HG02973 (cell line): ENCODE measurements at regions not wholly inside any gene's neighbourhood (a gene's known extent, or its start where the extent isn't known, plus 50 kb on each side); places are given as distances from the start of the nearest gene placed in this dataset.

Experiments
- ATAC-seq: cut with Tn5 transposase; IDR thresholded peaks from one replicate; pipeline ENCODE4 v1.9.1; 2021; ENCODE audit warnings: moderate library complexity; ENCODE audit not compliant: unreplicated experiment

- ATAC-seq = no peak
Measured at GRCh38 chr7:136667584-136667983, 200.9 kb upstream of the CHRM2 start.

GRCh38 chr7:136665878-136666509 lies 202.5 kb upstream of the CHRM2 start:
- no peak for ATAC-seq

DNA sequence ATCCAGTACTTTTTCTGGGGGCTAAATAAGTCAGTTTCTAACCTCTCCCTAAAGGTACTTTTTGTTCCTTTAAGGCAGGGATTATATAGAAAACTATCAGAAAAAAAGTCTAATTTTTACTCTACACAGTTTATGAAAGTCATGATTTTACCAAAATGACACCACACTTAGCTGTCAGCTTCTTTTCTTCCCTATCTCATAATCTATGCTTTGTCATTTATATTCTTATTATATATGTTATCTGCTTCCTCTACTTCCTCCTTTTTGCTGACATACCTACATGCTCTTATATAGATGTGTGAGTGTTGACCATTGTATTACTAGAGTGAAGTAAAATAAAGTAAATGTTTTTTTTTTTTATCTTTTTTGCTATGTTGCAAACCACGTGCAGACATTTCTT lies 203.9 kb upstream of the CHRM2 start:
- ATAC-seq = no peak

DNA sequence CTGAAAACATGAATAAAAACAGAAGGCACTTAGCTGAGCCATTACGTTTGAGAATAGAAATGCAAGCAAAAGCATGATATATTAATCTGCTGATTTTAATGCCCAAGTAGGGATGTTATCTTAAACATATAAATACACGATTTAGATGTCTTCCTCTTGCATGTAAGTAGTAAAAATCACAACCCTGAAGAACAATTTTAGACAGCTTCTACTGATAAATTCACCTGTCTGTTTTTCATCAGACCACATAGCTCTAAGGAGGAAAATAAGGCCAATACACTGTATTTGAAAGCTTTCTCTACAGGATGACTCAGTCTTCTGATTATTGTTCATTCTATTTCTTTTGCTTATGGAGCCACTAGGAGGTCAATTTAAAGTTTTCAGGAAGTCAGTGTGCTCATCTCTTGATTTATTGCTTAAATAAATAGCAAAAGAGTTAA lies 210.9 kb upstream of the CHRM2 start:
- ATAC-seq = no peak

- ATAC-seq = no peak
Measured at GRCh38 chr7:136656516-136656915, 211.9 kb upstream of the CHRM2 start.

DNA sequence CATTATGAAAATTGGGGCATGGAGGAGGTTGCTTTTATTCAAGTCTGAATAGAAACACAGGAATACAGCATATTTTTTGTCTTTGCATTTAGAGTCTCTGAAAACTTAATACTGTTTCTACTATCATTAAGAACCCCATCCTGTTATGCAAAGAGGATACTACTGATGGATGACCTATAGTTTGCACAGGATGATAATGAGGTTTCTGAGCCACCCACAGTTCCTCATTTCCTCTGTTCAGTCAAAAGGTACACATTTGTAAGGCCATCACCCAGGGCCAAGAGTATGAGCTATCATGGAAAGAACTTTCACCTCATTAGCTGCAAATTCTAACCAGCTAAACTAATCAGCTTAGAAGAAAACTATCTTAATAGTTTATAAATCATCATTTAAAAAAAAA lies 213.0 kb upstream of the CHRM2 start:
- ATAC-seq = peak; percentile 51

- ATAC-seq = no peak
Measured at GRCh38 chr7:136654406-136654805, 214.0 kb upstream of the CHRM2 start.

- no peak for ATAC-seq
Measured at GRCh38 chr7:136652635-136653370, 215.6 kb upstream of the CHRM2 start.

- ATAC-seq = no peak
Measured at GRCh38 chr7:136640977-136641376, 227.5 kb upstream of the CHRM2 start.

DNA sequence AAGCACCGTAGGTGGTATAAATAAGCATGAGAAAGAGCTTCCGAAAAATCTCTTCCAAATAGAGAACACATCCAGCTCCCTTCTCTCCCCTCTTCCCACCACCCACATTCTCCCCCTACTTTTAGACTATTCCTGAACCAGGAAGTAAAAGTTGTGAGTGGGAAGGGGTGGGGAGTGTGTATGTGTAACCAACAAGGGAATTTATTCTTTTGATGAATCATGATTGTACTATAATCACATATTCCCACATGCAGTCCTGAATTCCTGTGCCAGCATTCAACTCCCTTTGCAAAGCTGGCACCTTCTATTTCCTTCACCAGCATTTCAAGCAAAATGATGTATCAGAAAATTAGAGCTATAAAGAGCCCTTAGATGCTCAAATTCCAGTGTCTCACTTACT lies 230.6 kb upstream of the CHRM2 start:
- ATAC-seq = no peak

- no peak for ATAC-seq
Measured at GRCh38 chr7:136635751-136636150, 232.7 kb upstream of the CHRM2 start.

DNA sequence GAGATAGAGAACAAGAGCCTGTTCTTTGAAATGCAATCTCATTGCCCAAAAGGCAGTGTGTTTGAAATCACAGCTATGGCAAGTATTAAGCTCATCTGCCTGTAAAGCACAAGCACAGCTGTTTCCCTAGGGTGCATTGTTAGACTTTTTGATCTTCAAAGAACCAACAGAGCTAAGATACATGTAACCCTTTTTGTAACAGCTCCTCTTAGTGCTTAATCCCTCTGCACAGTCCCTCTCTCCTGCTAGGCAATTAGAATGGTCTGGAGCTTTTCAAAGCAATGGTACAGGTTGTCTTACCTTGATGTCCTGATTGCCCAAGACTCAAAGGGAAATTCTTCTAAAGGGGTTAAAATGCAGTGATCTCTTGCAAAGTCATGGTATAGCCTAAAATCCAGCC lies 249.6 kb upstream of the CHRM2 start:
- no peak for ATAC-seq

DNA sequence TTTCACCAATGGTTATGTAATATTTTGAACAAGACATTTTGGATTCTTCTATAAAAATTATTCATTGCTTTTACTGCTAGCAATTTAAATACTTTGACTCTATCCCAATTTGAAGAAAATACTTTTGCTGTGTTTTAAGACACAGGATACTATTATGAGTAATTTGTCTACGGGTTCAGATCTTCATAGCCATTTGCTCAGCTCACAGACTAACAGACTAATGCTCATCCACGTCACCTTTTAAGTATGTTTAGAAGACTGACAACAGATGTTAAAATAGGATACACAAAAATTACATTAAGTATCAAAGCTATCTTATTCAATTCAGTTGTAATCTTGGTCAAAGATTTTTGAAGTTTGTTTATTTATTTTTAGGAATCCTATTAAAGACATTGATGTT lies 251.3 kb upstream of the CHRM2 start:
- no peak for ATAC-seq

DNA sequence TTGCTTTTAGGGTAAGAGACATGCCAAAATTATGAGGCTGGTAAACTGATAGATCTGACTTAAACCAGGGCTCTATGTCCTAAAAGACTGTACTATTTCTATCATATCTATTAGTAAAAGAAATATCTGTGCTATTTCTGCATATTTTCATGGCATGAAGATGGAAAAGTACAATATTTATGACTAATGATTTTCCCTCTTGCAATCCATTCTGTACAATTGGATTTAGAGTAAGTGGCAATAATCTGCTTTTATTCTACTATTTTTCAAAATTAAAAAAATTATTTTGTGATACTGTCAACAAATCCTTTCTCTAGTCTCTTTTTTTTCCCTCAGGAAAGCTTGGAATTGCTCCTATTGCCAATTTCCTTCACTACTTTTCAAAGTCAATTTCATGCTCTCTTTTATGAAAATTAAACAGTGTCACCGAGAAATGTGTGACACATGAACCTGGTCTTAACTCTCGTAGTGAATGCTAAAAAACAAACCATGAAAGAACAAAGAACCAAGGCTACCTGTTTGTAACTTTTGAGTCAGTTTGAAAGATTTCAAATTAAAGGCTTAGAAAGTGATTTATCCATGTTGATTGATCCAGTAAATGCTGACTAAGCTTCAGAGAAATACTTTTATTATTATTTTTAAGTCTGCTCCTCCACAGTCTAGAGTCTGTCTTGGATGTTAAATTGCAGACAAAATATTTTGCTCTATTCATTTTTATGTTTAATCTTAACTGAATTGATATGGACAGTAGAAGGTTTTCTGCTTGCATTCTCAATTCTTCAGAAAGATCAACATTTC lies 262.7 kb upstream of the CHRM2 start:
- no peak for ATAC-seq

- ATAC-seq = no peak
Measured at GRCh38 chr7:136601772-136602171, 266.7 kb upstream of the CHRM2 start.

DNA sequence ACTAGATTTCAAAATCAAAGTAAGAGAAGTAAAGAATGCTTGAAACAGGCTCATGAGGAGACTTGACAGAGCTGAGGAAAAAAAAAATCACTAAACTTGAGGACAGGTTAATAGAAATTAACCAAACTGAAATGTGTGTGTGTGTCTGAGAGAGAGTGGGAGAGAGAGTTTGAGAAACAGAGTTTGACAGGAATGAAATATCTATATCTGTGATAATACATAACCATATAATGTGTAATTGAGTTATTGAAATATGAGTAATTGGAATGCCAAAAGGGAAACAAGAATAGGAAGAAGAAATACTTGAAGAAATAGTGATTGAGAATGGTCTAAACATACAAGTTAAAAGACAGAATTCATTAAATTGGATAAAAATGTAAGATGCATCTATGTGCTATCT lies 268.0 kb upstream of the CHRM2 start:
- ATAC-seq = no peak

DNA sequence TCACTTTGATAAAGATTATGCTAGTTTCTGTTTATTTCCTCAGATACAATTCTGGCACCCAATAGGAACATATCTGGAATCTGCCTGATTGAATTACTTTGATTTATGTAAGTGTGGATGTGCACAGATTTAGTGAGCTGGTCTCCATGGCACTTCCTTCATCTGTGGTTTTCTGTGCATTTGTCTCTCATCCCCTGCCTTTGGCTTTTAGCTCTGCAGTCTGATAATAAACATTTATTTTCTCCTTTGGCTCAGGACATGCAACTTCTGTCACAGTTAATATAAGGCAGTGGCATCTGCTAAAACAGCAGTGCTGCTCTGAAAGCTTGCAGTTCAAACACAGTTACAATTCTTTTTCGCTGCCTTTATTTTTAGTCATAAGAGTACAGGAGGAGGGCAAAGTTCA lies 273.7 kb upstream of the CHRM2 start:
- no peak for ATAC-seq

DNA sequence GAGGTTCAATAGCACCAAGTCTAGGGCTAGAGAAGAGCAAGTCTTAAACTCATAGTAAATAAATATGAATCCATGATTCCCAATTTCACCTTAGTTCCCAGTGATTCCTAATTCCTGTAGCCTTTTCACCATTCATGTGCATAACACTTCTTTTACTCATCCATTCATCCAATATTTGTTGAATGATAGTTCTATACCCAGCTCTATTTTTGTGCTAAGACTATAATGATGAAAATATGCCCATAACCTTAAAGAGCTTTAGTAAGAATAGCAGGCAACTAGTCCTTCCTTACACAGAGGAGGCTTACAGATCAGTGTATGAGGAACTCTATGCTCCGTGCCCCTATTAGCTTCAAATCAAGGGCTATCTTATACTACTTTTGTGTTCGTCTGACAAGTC lies 280.2 kb upstream of the CHRM2 start:
- ATAC-seq = no peak

DNA sequence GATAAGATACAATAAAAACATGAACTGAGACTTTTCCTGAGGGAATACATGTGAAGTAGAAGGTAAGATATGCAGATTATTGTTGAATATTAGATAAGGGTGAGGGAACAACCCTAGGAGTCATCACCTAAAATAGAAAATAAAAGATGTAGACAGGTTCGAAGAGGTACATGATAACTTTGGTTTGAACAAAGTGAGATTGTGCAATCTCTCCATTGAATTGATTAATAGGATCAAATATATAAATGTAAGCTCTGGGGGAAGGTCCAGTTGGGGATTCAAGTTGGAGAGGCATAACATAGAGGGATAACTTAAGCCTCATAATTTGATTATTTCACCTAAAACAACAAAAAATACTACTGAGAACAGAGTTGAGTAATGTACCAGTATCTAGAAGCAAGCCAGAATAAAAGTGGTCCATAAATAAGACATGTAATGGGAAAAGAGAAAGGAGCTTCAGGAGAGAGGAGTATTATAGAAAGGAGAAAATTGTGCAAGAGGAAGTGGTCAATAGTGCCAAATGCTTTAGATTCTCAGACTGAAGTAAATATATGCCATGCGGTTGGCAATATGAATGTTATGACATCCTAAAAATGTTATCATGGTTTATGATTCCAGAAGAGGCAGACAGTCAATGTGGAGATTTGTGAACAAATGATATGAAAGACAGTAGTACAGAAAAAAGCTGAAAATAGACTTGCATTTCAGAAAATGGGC lies 282.3 kb upstream of the CHRM2 start:
- ATAC-seq = no peak

DNA sequence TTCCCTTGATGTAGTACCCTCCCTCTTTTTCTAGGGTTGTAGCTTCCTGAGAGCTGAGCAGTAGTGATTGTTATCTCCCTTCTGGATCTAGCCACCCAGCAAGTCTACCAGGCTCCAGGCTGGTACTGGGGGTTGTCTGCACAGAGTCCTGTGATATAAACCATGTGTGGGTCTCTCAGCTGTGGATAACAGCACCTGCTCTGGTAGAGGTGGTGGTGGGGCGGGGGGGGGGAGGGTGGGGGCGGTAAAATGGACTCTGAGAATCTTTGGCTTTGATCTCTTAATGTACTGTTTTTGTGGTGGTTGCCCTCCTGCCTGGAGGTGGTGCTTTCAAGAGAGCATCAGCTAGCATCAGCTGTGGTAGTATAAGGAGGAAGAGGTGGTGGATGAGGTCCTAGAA lies 302.0 kb upstream of the CHRM2 start:
- no peak for ATAC-seq

DNA sequence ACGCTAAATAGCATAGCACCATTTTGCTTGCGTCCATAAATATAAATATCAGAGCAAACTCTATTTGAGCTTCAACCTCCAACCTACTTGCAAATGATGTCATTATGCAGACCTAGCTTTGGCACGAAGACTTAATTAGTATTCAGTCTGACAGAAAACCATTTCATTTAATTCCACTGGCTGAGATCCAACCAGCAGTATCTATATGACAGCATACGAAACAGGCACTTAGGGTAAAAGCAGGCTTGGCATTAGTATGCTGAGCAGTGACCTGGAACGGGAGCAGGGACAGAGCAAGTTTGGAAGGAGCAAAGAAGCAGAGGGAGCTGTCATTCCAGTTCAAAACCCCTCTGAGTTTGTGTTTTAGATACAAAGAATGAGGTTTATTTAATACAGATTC lies 312.5 kb upstream of the CHRM2 start:
- no peak for ATAC-seq
